ENCODE measurements at regions not wholly inside any gene's neighbourhood (a gene's known extent, or its start where the extent isn't known, plus 50 kb on each side); places are given as distances from the start of the nearest gene placed in this dataset.

- in situ Hi-C loops (cut with HindIII; ENCODE audit: low sequenced_read_pairs), result no loop called here
- TF ChIP-seq CTCF (IDR thresholded peaks at IDR 0.05; ENCODE audit: low read depth, low read length, missing control alignments), result no peak
Measured at GRCh38 chr1:37174876-37175275, 140.6 kb upstream of the GRIK3 start.

GRCh38 chr1:37175666-37176215, 141.4 kb upstream of the GRIK3 start:
- no peak for DNase-seq (ENCODE audit: low read depth)
- no peak overlapping the region for H3K4me3 ChIP-seq (ENCODE audit: low read depth, low read length)
- in situ Hi-C loops (cut with HindIII; ENCODE audit: low sequenced_read_pairs), result no loop called here
- no peak for TF ChIP-seq CTCF (IDR thresholded peaks at IDR 0.05; ENCODE audit: low read depth, low read length, missing control alignments)

More at GRCh38 chr1:37174876-37175275, 140.6 kb upstream of the GRIK3 start:
- DNase-seq (ENCODE audit: low read depth), result no peak
- no peak overlapping the region for H3K4me3 ChIP-seq (ENCODE audit: low read depth, low read length)

GRCh38 chr1:37176269-37176668, 142.0 kb upstream of the GRIK3 start:
- H3K4me3 ChIP-seq (ENCODE audit: low read depth, low read length), result no peak overlapping the region
- TF ChIP-seq CTCF (IDR thresholded peaks at IDR 0.05; ENCODE audit: low read depth, low read length, missing control alignments), result no peak
- DNase-seq (ENCODE audit: low read depth), result no peak
- in situ Hi-C loops (cut with HindIII; ENCODE audit: low sequenced_read_pairs), result no loop called here

- no peak for DNase-seq (ENCODE audit: low read depth)
- in situ Hi-C loops (cut with HindIII; ENCODE audit: low sequenced_read_pairs), result no loop called here
- no peak overlapping the region for H3K4me3 ChIP-seq (ENCODE audit: low read depth, low read length)
- TF ChIP-seq CTCF (IDR thresholded peaks at IDR 0.05; ENCODE audit: low read depth, low read length, missing control alignments), result peak; percentile 26
Measured at GRCh38 chr1:37177230-37177864, 143.0 kb upstream of the GRIK3 start.

DNA sequence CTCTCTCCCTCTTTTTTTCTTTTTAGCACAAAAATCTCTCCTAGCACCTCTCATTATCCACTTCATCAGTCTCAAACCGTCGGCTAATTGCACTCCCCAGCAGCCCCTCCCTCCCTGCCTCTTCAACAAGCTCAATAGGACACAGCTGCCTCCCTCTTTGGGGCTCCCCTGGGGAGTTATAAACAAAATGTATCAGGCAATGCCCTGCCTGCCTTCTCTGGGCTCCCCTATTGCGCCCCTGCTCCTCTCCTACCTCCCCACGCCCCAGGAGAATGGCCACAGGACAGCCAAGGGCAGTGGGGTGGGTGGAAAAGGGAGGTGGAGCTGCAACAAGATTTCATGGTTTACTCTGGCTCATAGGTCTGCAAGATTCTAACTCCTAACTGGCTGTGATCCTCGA, 147.1 kb upstream of the GRIK3 start:
- H3K4me3 ChIP-seq (ENCODE audit: low read depth, low read length), result no peak overlapping the region
- no peak for TF ChIP-seq CTCF (IDR thresholded peaks at IDR 0.05; ENCODE audit: low read depth, low read length, missing control alignments)
- in situ Hi-C loops (cut with HindIII; ENCODE audit: low sequenced_read_pairs), result no loop called here
- no peak for DNase-seq (ENCODE audit: low read depth)

- no peak overlapping the region for H3K4me3 ChIP-seq (ENCODE audit: low read depth, low read length)
- DNase-seq (ENCODE audit: low read depth), result no peak
- no peak for TF ChIP-seq CTCF (IDR thresholded peaks at IDR 0.05; ENCODE audit: low read depth, low read length, missing control alignments)
- in situ Hi-C loops (cut with HindIII; ENCODE audit: low sequenced_read_pairs), result no loop called here
Measured at GRCh38 chr1:37184789-37185188, 150.5 kb upstream of the GRIK3 start.

Measured in astrocyte of the cerebellum (primary cell).